Prostate gland (tissue), 2 donors: ENCODE measurements at regions not wholly inside any gene's neighbourhood (a gene's known extent, or its start where the extent isn't known, plus 50 kb on each side); places are given as distances from the start of the nearest gene placed in this dataset.

Experiments
- DNase-seq: peaks from one replicate; pipeline ENCODE4 v3.0.0-alpha.2; 2019; ENCODE audit warnings: low spot score
- H3K27ac ChIP-seq, 2 donors: fragments of 200-600 bp; sonication (generic); 2 replicates each; pipeline ENCODE4 v1.5.1; 2017 to 2019
- H3K27me3 ChIP-seq: fragments of 200-600 bp; sonication (generic); replicated peaks from 2 replicates; pipeline ENCODE4 v1.5.1; 2019; ENCODE audit not compliant: insufficient read depth
- H3K36me3 ChIP-seq, 2 donors: fragments of 200-600 bp; sonication (generic); 1 replicate in 1 of 2; 2 replicates in 1 of 2; pipeline versions ENCODE4 v1.5.1 to v1.8.1; 2017 to 2019
- H3K4me1 ChIP-seq: fragments of 200-600 bp; sonication (generic); replicated peaks from 2 replicates; pipeline ENCODE4 v1.5.1; 2019
- H3K4me3 ChIP-seq, 2 donors: fragments of 200-600 bp; sonication (generic); 2 replicates each; pipeline ENCODE4 v1.5.1; 2017 to 2019
- H3K9me3 ChIP-seq: fragments of 200-600 bp; sonication (generic); 2 replicates; pipeline ENCODE4 v1.5.1; 2017
- CTCF ChIP-seq, 4 experiments: fragments of 200-600 bp in 2 of 4; fragments of 450-650 bp in 2 of 4; sonication (generic) in 2 of 4; IDR thresholded peaks; 1 replicate in 3 of 4; 2 replicates in 1 of 4; pipeline ENCODE4 v1.5.1; 2016 to 2019; ENCODE audit warnings: antibody characterized with exemption in 4 of 4, mild to moderate bottlenecking in 2 of 4, moderate library complexity in 2 of 4
- POLR2A ChIP-seq: fragments of 450-650 bp; IDR thresholded peaks from one replicate; pipeline ENCODE4 v1.6.1; 2016; ENCODE audit warnings: antibody characterized with exemption, mild to moderate bottlenecking
- POLR2AphosphoS5 ChIP-seq: sonication (generic); formaldehyde crosslinking; IDR thresholded peaks from one replicate; pipeline ENCODE4 v1.6.1; 2017; ENCODE audit warnings: antibody characterized with exemption
- WGBS: methylation state at CpG from one replicate; pipeline ENCODE4 v1.1.5; 2018; 5-methylcytosine and 5-hydroxymethylcytosine counted together
- intact Hi-C: fragments of 100-400 bp; cut with DNase I; formaldehyde crosslinking; loops from one replicate; pipeline ENCODE4 v1.14.2; 2022

- Histone ChIP-seq H3K4me3 (no peak overlapping the region), H3K27me3 (peaks cover 19% of the 10 kb centered on the region), H3K4me1 (no peaks in the 10 kb centered on the region), H3K36me3 (no peaks in the 10 kb centered on the region), H3K27ac (no peak overlapping the region), H3K9me3 (no peaks in the 10 kb centered on the region)
- no peak for DNase-seq
- intact Hi-C loops = no loop called here
- WGBS = 71% methylated on average over 17 of the region's 17 CpGs
- TF ChIP-seq CTCF (IDR thresholded peaks at IDR 0.05) = no peak
- no peak for TF ChIP-seq POLR2A
- TF ChIP-seq POLR2AphosphoS5 = no peak
These were observed 87.0 kb downstream of the YTHDF1 start for GRCh38 chr20:63128956-63129355.

- Histone ChIP-seq H3K27me3 (peaks cover 16% of the 10 kb centered on the region), H3K27ac (no peak overlapping the region), H3K36me3 (no peaks in the 10 kb centered on the region), H3K9me3 (no peaks in the 10 kb centered on the region), H3K4me1 (no peaks in the 10 kb centered on the region), H3K4me3 (no peak overlapping the region)
- intact Hi-C loops = no loop called here
- whole genome bisulfite sequencing = 95% methylated on average over 30 of the region's 30 CpGs
- TF ChIP-seq POLR2A (no peak), CTCF (IDR thresholded peaks at IDR 0.05) (no peak), POLR2AphosphoS5 (no peak)
- DNase-seq = no peak
These were observed 87.6 kb downstream of the YTHDF1 start for GRCh38 chr20:63128367-63128766.

GRCh38 chr20:63127700-63128364 is 88.1 kb downstream of the YTHDF1 start:
- H3K27ac ChIP-seq = no peak overlapping the region
- no peaks in the 10 kb centered on the region for H3K9me3 ChIP-seq
- intact Hi-C loops = no loop called here
- no peaks in the 10 kb centered on the region for H3K36me3 ChIP-seq
- no peaks in the 10 kb centered on the region for H3K4me1 ChIP-seq
- peaks cover 16% of the 10 kb centered on the region for H3K27me3 ChIP-seq
- no peak for DNase-seq
- TF ChIP-seq POLR2AphosphoS5 (no peak), POLR2A (no peak), CTCF (IDR thresholded peaks at IDR 0.05) (no peak)
- no peak overlapping the region for H3K4me3 ChIP-seq
- WGBS = 73% methylated on average over 21 of the region's 21 CpGs

- no peak overlapping the region for H3K27ac ChIP-seq
- no peak for DNase-seq
- H3K9me3 ChIP-seq = no peaks in the 10 kb centered on the region
- no peaks in the 10 kb centered on the region for H3K36me3 ChIP-seq
- 64% methylated on average over 18 of the region's 18 CpGs for WGBS
- H3K4me3 ChIP-seq = no peak overlapping the region
- peaks cover 16% of the 10 kb centered on the region for H3K27me3 ChIP-seq
- TF ChIP-seq POLR2A (no peak), POLR2AphosphoS5 (no peak), CTCF (IDR thresholded peaks at IDR 0.05) (no peak)
- H3K4me1 ChIP-seq = no peaks in the 10 kb centered on the region
- intact Hi-C loops = no loop called here
These were observed 88.8 kb downstream of the YTHDF1 start for GRCh38 chr20:63126876-63127699.
